HFF-Myc (cell line): ENCODE measurements at regions not wholly inside any gene's neighbourhood (a gene's known extent, or its start where the extent isn't known, plus 50 kb on each side); places are given as distances from the start of the nearest gene placed in this dataset.
A peak's percentile ranks its signal among the peaks of the same experiment; 100 is the strongest.

Source experiments
- DNase-seq: peaks from one replicate; pipeline ENCODE4 v3.0.0-alpha.2; 2011; ENCODE audit warnings: low read depth; ENCODE audit errors: extremely low read depth
- H3K4me3 ChIP-seq: replicated peaks from 2 replicates; pipeline ENCODE4 v1.5.1; 2011; ENCODE audit warnings: low read depth, mild to moderate bottlenecking, control low read depth, low read length
- TF ChIP-seq, protein P1 (sequence below): IDR thresholded peaks from 2 replicates; pipeline ENCODE4 v1.5.1; 2012; ENCODE audit warnings: mild to moderate bottlenecking, low read depth, low read length, control low read depth; ENCODE audit errors: missing control alignments

DNA sequence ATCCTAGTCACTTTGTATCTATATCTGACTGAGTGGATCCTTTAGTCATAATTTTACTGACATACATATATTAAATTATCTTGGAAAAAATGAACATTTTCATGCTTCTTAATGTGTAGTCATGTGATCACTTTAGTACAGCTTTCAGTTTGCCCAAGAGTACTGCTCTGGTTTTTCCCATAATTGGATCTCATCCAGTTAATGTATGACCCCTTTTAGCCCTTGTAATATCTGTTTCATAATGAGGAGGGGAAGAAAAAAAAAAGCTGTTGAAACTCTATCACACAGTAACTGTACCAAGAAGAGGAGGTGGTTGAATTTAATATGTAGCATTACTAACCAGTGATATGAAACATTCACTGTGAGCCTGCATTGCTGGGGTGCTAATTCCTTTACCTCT lies 328.7 kb downstream of the PTPRC start:
- TF ChIP-seq, protein P1, sequence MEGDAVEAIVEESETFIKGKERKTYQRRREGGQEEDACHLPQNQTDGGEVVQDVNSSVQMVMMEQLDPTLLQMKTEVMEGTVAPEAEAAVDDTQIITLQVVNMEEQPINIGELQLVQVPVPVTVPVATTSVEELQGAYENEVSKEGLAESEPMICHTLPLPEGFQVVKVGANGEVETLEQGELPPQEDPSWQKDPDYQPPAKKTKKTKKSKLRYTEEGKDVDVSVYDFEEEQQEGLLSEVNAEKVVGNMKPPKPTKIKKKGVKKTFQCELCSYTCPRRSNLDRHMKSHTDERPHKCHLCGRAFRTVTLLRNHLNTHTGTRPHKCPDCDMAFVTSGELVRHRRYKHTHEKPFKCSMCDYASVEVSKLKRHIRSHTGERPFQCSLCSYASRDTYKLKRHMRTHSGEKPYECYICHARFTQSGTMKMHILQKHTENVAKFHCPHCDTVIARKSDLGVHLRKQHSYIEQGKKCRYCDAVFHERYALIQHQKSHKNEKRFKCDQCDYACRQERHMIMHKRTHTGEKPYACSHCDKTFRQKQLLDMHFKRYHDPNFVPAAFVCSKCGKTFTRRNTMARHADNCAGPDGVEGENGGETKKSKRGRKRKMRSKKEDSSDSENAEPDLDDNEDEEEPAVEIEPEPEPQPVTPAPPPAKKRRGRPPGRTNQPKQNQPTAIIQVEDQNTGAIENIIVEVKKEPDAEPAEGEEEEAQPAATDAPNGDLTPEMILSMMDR, result no peak
- H3K4me3 ChIP-seq, result no peak overlapping the region
- DNase-seq, result no peak

GRCh38 chr1:198968866-198969265 lies 330.0 kb downstream of the PTPRC start:
- TF ChIP-seq, protein P1, result no peak
- DNase-seq, result no peak
- H3K4me3 ChIP-seq, result no peak overlapping the region

DNA sequence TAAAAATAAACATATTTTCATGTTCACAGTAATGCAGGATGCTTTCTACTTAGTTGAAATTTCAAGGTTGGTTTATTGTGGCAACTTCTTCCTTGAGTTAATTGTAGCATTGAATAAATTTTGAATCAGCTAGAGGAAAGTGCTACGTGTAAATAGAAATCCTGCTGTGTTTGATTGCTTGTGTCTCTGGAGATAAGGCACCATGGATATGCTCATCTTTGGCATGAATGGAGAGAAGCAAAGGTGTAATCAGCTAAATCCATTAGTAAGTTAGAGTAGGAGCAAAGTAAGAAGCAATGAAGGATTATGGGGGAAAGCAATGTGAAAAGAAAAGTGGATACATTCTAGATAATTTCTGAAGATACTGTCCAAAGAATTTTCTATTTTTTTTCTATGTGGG lies 331.1 kb downstream of the PTPRC start:
- TF ChIP-seq, protein P1, result no peak

GRCh38 chr1:198970916-198971315 lies 332.1 kb downstream of the PTPRC start:
- DNase-seq, result peak; percentile 5
- H3K4me3 ChIP-seq, result no peak overlapping the region
- TF ChIP-seq, protein P1, result no peak

More for the DNA sequence above, 331.1 kb downstream of the PTPRC start:
- H3K4me3 ChIP-seq, result no peak overlapping the region
- DNase-seq, result no peak

DNA sequence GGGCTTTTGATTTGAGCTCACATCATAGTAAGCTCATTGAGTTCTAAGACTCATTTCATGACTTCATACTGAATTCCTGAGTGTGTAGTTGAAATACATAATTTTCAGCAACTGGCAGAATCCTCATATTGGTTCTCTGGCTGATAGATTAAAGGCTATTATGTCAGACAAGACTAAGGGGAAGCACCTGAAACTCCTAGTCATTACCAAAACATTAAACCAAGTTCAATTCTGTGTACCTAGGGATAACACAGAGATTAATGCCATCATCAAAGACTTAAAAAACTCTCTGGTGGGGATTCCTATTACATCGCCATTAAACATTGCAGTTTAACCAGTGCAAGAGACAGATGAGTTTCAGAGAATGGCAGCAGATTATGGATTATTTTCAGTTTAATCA lies 339.1 kb downstream of the PTPRC start:
- DNase-seq, result no peak
- H3K4me3 ChIP-seq, result no peak overlapping the region
- TF ChIP-seq, protein P1, result no peak

DNA sequence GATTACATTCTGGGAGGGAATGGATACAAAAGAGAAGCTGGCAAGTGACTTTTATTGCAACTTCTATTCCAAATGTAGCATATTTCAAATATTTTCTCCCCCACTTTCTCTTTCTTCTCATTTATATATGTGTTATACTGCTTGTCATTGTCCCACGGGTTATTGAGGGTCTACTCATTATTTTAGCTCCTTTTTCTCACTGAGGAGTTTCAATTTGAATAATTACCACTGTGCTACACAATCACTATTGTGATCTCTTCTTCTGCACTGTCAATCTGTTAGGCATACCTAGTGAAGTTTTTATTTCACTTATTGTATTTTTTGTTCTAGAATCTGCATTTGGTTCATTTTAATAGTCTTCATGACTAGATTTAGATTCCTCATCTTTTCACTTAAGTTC lies 339.7 kb downstream of the PTPRC start:
- DNase-seq, result no peak
- TF ChIP-seq, protein P1, result no peak
- no peak overlapping the region for H3K4me3 ChIP-seq

DNA sequence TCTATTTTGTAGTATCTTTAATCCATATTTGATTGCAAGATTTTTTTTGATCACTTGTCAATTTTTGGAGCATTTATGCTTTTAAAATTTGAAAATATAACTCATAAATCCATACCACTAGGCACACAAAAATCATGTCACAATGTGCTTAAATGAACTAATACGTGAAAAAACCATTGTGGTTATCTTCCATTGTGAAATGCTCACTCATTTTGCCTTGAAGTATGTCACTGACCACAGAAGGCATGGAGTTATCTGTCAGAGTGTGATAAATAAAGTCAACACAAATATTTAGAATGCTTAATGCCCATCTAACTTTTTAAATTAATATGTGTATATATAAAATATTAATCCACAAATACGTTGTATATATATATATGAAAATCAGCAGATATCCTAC lies 347.2 kb downstream of the PTPRC start:
- TF ChIP-seq, protein P1, result no peak
- no peak overlapping the region for H3K4me3 ChIP-seq
- DNase-seq, result no peak
